GM19238 (cell line): ENCODE measurements at regions not wholly inside any gene's neighbourhood (a gene's known extent, or its start where the extent isn't known, plus 50 kb on each side); places are given as distances from the start of the nearest gene placed in this dataset.

Experiments
- DNase-seq: peaks from one replicate; pipeline ENCODE4 v3.0.0; 2011; ENCODE audit warnings: low spot score; ENCODE audit not compliant: insufficient read length

DNA sequence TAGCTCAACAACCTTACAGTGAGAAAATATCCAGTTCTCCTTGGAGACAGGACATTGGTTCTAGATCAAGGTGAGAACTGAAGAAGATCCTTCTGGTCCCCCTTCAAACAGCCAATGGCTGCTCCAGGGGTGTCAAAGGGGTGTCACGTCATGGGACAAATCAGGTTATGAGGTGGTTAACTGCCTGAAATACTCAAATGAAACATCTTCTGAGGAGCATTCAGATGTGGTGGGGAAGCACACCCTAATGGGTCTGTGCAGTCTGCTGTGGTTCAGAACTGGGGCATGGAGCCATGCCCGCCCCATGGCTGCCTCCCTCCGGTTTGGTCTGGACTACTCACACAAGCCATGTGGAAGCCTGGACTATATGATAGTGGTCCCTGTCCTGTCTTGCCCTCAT, 52.4 kb upstream of the PARP11 start:
- no peak for DNase-seq

DNA sequence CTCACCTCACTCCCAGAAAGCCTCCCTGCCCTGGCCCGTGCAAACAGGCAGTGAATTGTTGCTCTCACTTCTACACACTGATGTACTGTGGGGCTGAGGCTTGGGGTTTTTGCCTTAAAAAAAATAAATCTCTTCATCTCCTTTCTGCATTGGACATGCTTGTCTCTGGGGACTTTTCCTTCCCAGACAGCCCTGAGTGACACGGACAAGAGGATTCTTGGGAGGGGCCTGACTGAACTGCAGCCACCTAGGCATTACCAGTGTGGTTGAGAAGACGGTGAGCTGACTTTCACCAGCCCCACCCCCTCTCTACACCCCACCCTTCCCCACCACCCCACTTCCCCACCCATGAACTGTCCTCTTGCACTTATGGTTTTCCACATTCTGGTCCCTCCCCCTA, 51.6 kb upstream of the PARP11 start:
- DNase-seq: no peak

DNA sequence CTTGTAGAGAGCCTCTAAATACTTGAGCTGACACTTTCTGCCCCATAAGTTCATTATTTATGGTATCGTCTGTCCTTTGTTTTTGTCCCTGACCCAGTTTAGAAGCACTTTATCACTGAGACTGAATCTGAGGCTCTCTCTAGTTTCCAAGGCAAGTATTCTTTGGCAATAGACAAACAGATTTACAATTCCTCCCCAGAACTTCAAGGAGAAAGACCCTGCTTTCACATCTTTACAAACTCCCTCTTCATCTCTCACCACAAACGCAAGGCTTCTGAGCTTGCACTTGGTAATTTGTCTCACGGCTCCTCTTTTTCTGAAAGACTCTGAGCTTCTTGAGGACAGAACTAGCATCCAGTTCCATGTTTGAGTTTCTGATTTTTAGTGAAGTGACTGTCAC, 49.8 kb upstream of the PARP11 start:
- no peak for DNase-seq
